AG04450 (cell line): ENCODE measurements at regions not wholly inside any gene's neighbourhood (a gene's known extent, or its start where the extent isn't known, plus 50 kb on each side); places are given as distances from the start of the nearest gene placed in this dataset.

Source experiments
- CTCF ChIA-PET: fragments of 300-600, 350-600 bp; formaldehyde crosslinking; extraction: SDS; loops from one replicate; lab custom pipeline; 2022; ENCODE audit warnings: antibody characterized with exemption, inconsistent platforms; lab: Charles Lee
- POLR2A ChIA-PET: fragments of 350-600 bp; formaldehyde crosslinking; extraction: SDS; loops from one replicate; lab custom pipeline; 2021; ENCODE audit warnings: antibody characterized with exemption, inconsistent platforms; lab: Yijun Ruan, JAX
- DNase-seq: peaks from one replicate; pipeline ENCODE4 v3.0.0-alpha.2; 2011; ENCODE audit warnings: low read depth, low spot score
- H3K27ac ChIP-seq: one replicate; pipeline ENCODE4 v1.5.1; 2012; ENCODE audit warnings: low read depth, low read length, control low read depth
- H3K27me3 ChIP-seq: one replicate; pipeline ENCODE4 v1.6.0; 2012; ENCODE audit warnings: low read length; ENCODE audit not compliant: control insufficient read depth, insufficient read depth
- H3K4me3 ChIP-seq: 2 replicates; pipeline ENCODE4 v1.5.1; 2011; ENCODE audit warnings: mild to moderate bottlenecking, low read depth, low read length, control low read depth
- H3K9me3 ChIP-seq: 2 replicates; pipeline ENCODE4 v1.5.1; 2012; ENCODE audit warnings: low read length; ENCODE audit not compliant: control insufficient read depth, insufficient read depth
- CTCF ChIP-seq: IDR thresholded peaks from 2 replicates; pipeline ENCODE4 v1.5.1; 2011; ENCODE audit warnings: low read depth, low read length, control low read depth, inconsistent platforms

- ChIA-PET POLR2A (no interaction called here), CTCF (no interaction called here)
- no peak overlapping the region for H3K4me3 ChIP-seq
- H3K9me3 ChIP-seq, result no peaks in the 10 kb centered on the region
- H3K27me3 ChIP-seq, result peaks cover 5% of the 10 kb centered on the region
- no peak overlapping the region for H3K27ac ChIP-seq
- no peak for DNase-seq
- TF ChIP-seq CTCF, result no peak
Observed at GRCh38 chr4:55255179-55255578, 90.9 kb upstream of the SRD5A3 start.

- DNase-seq, result no peak
- ChIA-PET CTCF (no interaction called here), POLR2A (no interaction called here)
Observed at GRCh38 chr4:55256787-55257186, 89.3 kb upstream of the SRD5A3 start.

GRCh38 chr4:55258152-55258865 is 87.7 kb upstream of the SRD5A3 start:
- no peak for TF ChIP-seq CTCF
- CTCF ChIA-PET, result no interaction called here
- no peak overlapping the region for H3K27ac ChIP-seq
- no peaks in the 10 kb centered on the region for H3K9me3 ChIP-seq
- peaks cover 6% of the 10 kb centered on the region for H3K27me3 ChIP-seq
- POLR2A ChIA-PET, result interaction anchor here (0.5 kb wide), 1 partner anchor 11 kb away, joined by 4 read pairs; no protein-coding TSS in a partner anchor
- H3K4me3 ChIP-seq, result no peak overlapping the region
- DNase-seq, result no peak

More at GRCh38 chr4:55256787-55257186, 89.3 kb upstream of the SRD5A3 start:
- Histone ChIP-seq H3K27ac (no peak overlapping the region), H3K27me3 (peaks cover 5% of the 10 kb centered on the region), H3K9me3 (no peaks in the 10 kb centered on the region), H3K4me3 (no peak overlapping the region)
- no peak for TF ChIP-seq CTCF

GRCh38 chr4:55259294-55259693 is 86.7 kb upstream of the SRD5A3 start:
- POLR2A ChIA-PET, result no interaction called here
- no peak for TF ChIP-seq CTCF
- DNase-seq, result no peak
- CTCF ChIA-PET, result interaction anchor here (1.0 kb wide), 1 partner anchor 287 kb away, joined by 3 read pairs; no protein-coding TSS in a partner anchor
- peaks cover 7% of the 10 kb centered on the region for H3K27me3 ChIP-seq
- H3K27ac ChIP-seq, result no peak overlapping the region
- H3K9me3 ChIP-seq, result no peaks in the 10 kb centered on the region
- H3K4me3 ChIP-seq, result no peak overlapping the region

GRCh38 chr4:55269470-55269869 is 76.6 kb upstream of the SRD5A3 start:
- H3K4me3 ChIP-seq, result no peak overlapping the region
- CTCF ChIA-PET, result no interaction called here
- no peaks in the 10 kb centered on the region for H3K9me3 ChIP-seq
- no peak for DNase-seq
- no peaks in the 10 kb centered on the region for H3K27me3 ChIP-seq
- TF ChIP-seq CTCF, result no peak
- POLR2A ChIA-PET, result interaction anchor here (0.8 kb wide), 1 partner anchor 11 kb away, joined by 4 read pairs; no protein-coding TSS in a partner anchor
- H3K27ac ChIP-seq, result no peak overlapping the region
